ENCODE measurements at regions not wholly inside any gene's neighbourhood (a gene's known extent, or its start where the extent isn't known, plus 50 kb on each side); places are given as distances from the start of the nearest gene placed in this dataset.
A peak's percentile ranks its signal among the peaks of the same experiment; 100 is the strongest.

- no peak for DNase-seq
These were observed 78.6 kb upstream of the PITRM1 start for GRCh38 chr10:3251172-3251571.

- DNase-seq, result no peak
These were observed 76.8 kb upstream of the PITRM1 start for GRCh38 chr10:3249307-3249889.

- no peak for DNase-seq
These were observed 76.1 kb upstream of the PITRM1 start for GRCh38 chr10:3248526-3249306.

GRCh38 chr10:3245395-3245794 is 72.8 kb upstream of the PITRM1 start:
- no peak for DNase-seq

GRCh38 chr10:3241967-3242650 is 69.5 kb upstream of the PITRM1 start:
- no peak for DNase-seq

GRCh38 chr10:3241274-3241921 is 68.8 kb upstream of the PITRM1 start:
- no peak for DNase-seq

GRCh38 chr10:3239920-3240894 is 67.6 kb upstream of the PITRM1 start:
- DNase-seq, result no peak

GRCh38 chr10:3239066-3239919 is 66.7 kb upstream of the PITRM1 start:
- DNase-seq, result peak; percentile 58

GRCh38 chr10:3238115-3238871 is 65.7 kb upstream of the PITRM1 start:
- no peak for DNase-seq

- no peak for DNase-seq
These were observed 64.9 kb upstream of the PITRM1 start for GRCh38 chr10:3237530-3237929.

GRCh38 chr10:3236644-3237404 is 64.2 kb upstream of the PITRM1 start:
- DNase-seq, result no peak

- no peak for DNase-seq
These were observed 63.5 kb upstream of the PITRM1 start for GRCh38 chr10:3235996-3236510.

- no peak for DNase-seq
These were observed 62.8 kb upstream of the PITRM1 start for GRCh38 chr10:3235395-3235794.

- no peak for DNase-seq
These were observed 61.0 kb upstream of the PITRM1 start for GRCh38 chr10:3233486-3233990.

GRCh38 chr10:3231951-3232730 is 59.6 kb upstream of the PITRM1 start:
- DNase-seq, result no peak

GRCh38 chr10:3229815-3230214 is 57.2 kb upstream of the PITRM1 start:
- DNase-seq, result no peak

GRCh38 chr10:3228629-3228945 is 56.0 kb upstream of the PITRM1 start:
- DNase-seq, result no peak

- DNase-seq, result no peak
These were observed 54.6 kb upstream of the PITRM1 start for GRCh38 chr10:3226960-3227744.
